GM12878 (cell line): ENCODE measurements at regions not wholly inside any gene's neighbourhood (a gene's known extent, or its start where the extent isn't known, plus 50 kb on each side); places are given as distances from the start of the nearest gene placed in this dataset.

Experiments
- ATAC-seq: fragments of 200-7000 bp; cut with Tn5 transposase; 3 replicates; pipeline ENCODE4 v1.9.1; 2020; ENCODE audit warnings: mild to moderate bottlenecking, moderate library complexity
- BruUV-seq: library from RNA; stranded (reverse); fragments of 400-500 nt; replicated peaks from 2 replicates; lab custom pipeline; 2021; lab: Mats Ljungman, UMichigan
- CTCF ChIA-PET: fragments of 300-600 bp; sonication (Branson Sonifier 250); formaldehyde crosslinking; extraction: SDS; loops from one replicate; lab custom pipeline; 2021; ENCODE audit warnings: inconsistent platforms; lab: Yijun Ruan, JAX
- POLR2A ChIA-PET: fragments of 350-600 bp; formaldehyde crosslinking; extraction: SDS; loops from one replicate; lab custom pipeline; 2021; ENCODE audit warnings: inconsistent platforms; lab: Charles Lee
- RAD21 ChIA-PET: fragments of 300-600 bp; sonication (Branson Sonifier 250); formaldehyde crosslinking; loops from one replicate; lab custom pipeline; 2023; ENCODE audit warnings: antibody characterized with exemption; ENCODE audit not compliant: unreplicated experiment; lab: Charles Lee
- SMC1A ChIA-PET: fragments of 300-600 bp; sonication (Branson Sonifier 250); formaldehyde crosslinking; loops from one replicate; lab custom pipeline; 2023; ENCODE audit not compliant: unreplicated experiment, uncharacterized antibody; lab: Charles Lee
- DNase-seq: peaks from one replicate; pipeline ENCODE4 v3.0.0-alpha.2; 2011; ENCODE audit warnings: low read depth, low spot score
- FAIRE-seq: peaks from 3 replicates; lab custom pipeline; 2011; peaks lifted over from hg19 to GRCh38; lab: Jason Lieb, UNC
- H2AFZ ChIP-seq: 2 replicates; pipeline ENCODE4 v1.6.0; 2011; ENCODE audit warnings: low read depth, low read length, control low read depth; ENCODE audit not compliant: control insufficient read depth
- H3K27ac ChIP-seq: 2 replicates; pipeline ENCODE4 v1.5.1; 2011; ENCODE audit warnings: control low read depth; ENCODE audit not compliant: control insufficient read depth, insufficient read depth
- H3K27me3 ChIP-seq, 2 experiments: replicated peaks in 1 of 2; 2 replicates each; pipeline versions ENCODE4 v1.6.0 to v1.6.1; 2011; ENCODE audit warnings: low read length in 1 of 2; ENCODE audit not compliant: control insufficient read depth in 2 of 2, insufficient read depth in 2 of 2
- H3K36me3 ChIP-seq, 2 experiments: 2 replicates each; pipeline ENCODE4 v1.5.1; 2011; ENCODE audit warnings: low read length in 1 of 2; ENCODE audit not compliant: control insufficient read depth in 2 of 2, insufficient read depth in 2 of 2
- H3K4me1 ChIP-seq: 2 replicates; pipeline ENCODE4 v1.6.1; 2011; ENCODE audit warnings: mild to moderate bottlenecking, low read length, moderate library complexity, mixed read lengths; ENCODE audit not compliant: control insufficient read depth, insufficient read depth
- H3K4me2 ChIP-seq: 2 replicates; pipeline ENCODE4 v1.6.0; 2011; ENCODE audit warnings: control low read depth; ENCODE audit not compliant: control insufficient read depth, insufficient read depth
- H3K4me3 ChIP-seq: fragments of 200-600 bp; sonication (generic); 2 replicates; pipeline ENCODE4 v1.5.1; 2016
- H3K79me2 ChIP-seq: 2 replicates; pipeline ENCODE4 v1.6.0; 2011; ENCODE audit warnings: low read length; ENCODE audit not compliant: control insufficient read depth, insufficient read depth
- H3K9ac ChIP-seq: 2 replicates; pipeline ENCODE4 v1.8.0; 2011; ENCODE audit warnings: low read length, control low read depth, mixed read lengths; ENCODE audit not compliant: control insufficient read depth, insufficient read depth
- H3K9me3 ChIP-seq: replicated peaks from 3 replicates; pipeline ENCODE4 v1.5.1; 2011; ENCODE audit warnings: mild to moderate bottlenecking, low read length; ENCODE audit not compliant: control insufficient read depth, insufficient read depth
- H4K20me1 ChIP-seq: 2 replicates; pipeline ENCODE4 v1.6.0; 2011; ENCODE audit not compliant: control insufficient read depth, insufficient read depth
- CBFB ChIP-seq: IDR thresholded peaks from 2 replicates; pipeline ENCODE4 v1.6.1; 2016; ENCODE audit warnings: antibody characterized with exemption, low read depth
- DPF2 ChIP-seq: fragments of 450-650 bp; IDR thresholded peaks from 2 replicates; pipeline ENCODE4 v1.6.1; 2017; ENCODE audit warnings: mild to moderate bottlenecking
- IKZF1 ChIP-seq: fragments of 450-650 bp; conservative IDR thresholded peaks from 2 replicates; pipeline ENCODE4 v1.6.1; 2017; ENCODE audit warnings: antibody characterized with exemption, mild to moderate bottlenecking
- IKZF2 ChIP-seq, 2 experiments: fragments of 450-650 bp; IDR thresholded peaks; 2 replicates each; pipeline ENCODE4 v1.6.1; 2017; ENCODE audit warnings: mild to moderate bottlenecking in 2 of 2, moderate library complexity in 2 of 2
- IRF4 ChIP-seq: IDR thresholded peaks from 2 replicates; pipeline ENCODE4 v1.6.1; 2011; ENCODE audit warnings: low read depth, low read length
- LARP7 ChIP-seq: fragments of 450-650 bp; IDR thresholded peaks from 2 replicates; pipeline ENCODE4 v1.6.1; 2017; ENCODE audit warnings: mild to moderate bottlenecking
- MEF2A ChIP-seq: IDR thresholded peaks from 2 replicates; pipeline ENCODE4 v1.6.1; 2011; ENCODE audit warnings: low read depth, mild to moderate bottlenecking, low read length, moderate library complexity; ENCODE audit not compliant: insufficient read depth
- MEF2B ChIP-seq: fragments of 450-650 bp; IDR thresholded peaks from 2 replicates; pipeline ENCODE4 v1.6.1; 2018; ENCODE audit warnings: mild to moderate bottlenecking, moderate library complexity; ENCODE audit not compliant: partially characterized antibody, poor library complexity, severe bottlenecking
- MTA2 ChIP-seq: fragments of 450-650 bp; IDR thresholded peaks from 2 replicates; pipeline ENCODE4 v1.6.1; 2016; ENCODE audit warnings: low read depth, mild to moderate bottlenecking, moderate library complexity
- MTA3 ChIP-seq: IDR thresholded peaks from 2 replicates; pipeline ENCODE4 v1.6.1; 2012; ENCODE audit warnings: low read length, inconsistent platforms, borderline replicate concordance
- NRF1 ChIP-seq: conservative IDR thresholded peaks from 2 replicates; pipeline ENCODE4 v1.6.1; 2011; ENCODE audit warnings: mild to moderate bottlenecking, low read depth, low read length, improper control_type of control experiment
- SIN3A ChIP-seq: IDR thresholded peaks from 2 replicates; pipeline ENCODE4 v1.6.1; 2012; ENCODE audit warnings: low read depth, low read length, improper control_type of control experiment
- SREBF1 ChIP-seq: IDR thresholded peaks from 2 replicates; pipeline ENCODE4 v1.6.1; 2012; ENCODE audit warnings: mild to moderate bottlenecking, low read length
- STAT3 ChIP-seq: IDR thresholded peaks from 2 replicates; pipeline ENCODE4 v1.6.1; 2011; ENCODE audit warnings: low read depth, low read length, improper control_type of control experiment
- TARDBP ChIP-seq: IDR thresholded peaks from 2 replicates; pipeline ENCODE4 v1.6.1; 2016; ENCODE audit warnings: borderline replicate concordance
- ZNF622 ChIP-seq: fragments of 450-650 bp; IDR thresholded peaks from 2 replicates; pipeline ENCODE4 v1.6.1; 2017; ENCODE audit warnings: mild to moderate bottlenecking, inconsistent platforms
- WGBS: methylation state at CpG from one replicate; pipeline ENCODE4 v1.1.6; 2016; ENCODE audit warnings: low lambda C conversion rate; ENCODE audit not compliant: insufficient replicate concordance, insufficient coverage; ENCODE audit errors: missing lambda C conversion rate; 5-methylcytosine and 5-hydroxymethylcytosine counted together
- in situ Hi-C: fragments of 300-500 bp; cut with MboI; formaldehyde crosslinking; loops from 9 replicates; pipeline ENCODE4 v1.14.3; 2018; ENCODE audit warnings: mixed read lengths
- intact Hi-C: fragments of 100-400 bp; cut with micrococcal nuclease; formaldehyde crosslinking; loops from one replicate; pipeline ENCODE4 v1.14.2; 2022; ENCODE audit not compliant: unreplicated experiment
- TF ChIP-seq, protein P1 (sequence below): fragments of 450-650 bp; IDR thresholded peaks from 2 replicates; pipeline ENCODE4 v1.6.1; 2018; ENCODE audit warnings: borderline replicate concordance, mild to moderate bottlenecking; ENCODE audit not compliant: partially characterized antibody
- TF ChIP-seq, protein P2 (sequence below): fragments of 450-650 bp; formaldehyde crosslinking; IDR thresholded peaks from 2 replicates; pipeline ENCODE4 v1.5.0; 2022; ENCODE audit warnings: mild to moderate bottlenecking, missing genetic modification characterization

DNA sequence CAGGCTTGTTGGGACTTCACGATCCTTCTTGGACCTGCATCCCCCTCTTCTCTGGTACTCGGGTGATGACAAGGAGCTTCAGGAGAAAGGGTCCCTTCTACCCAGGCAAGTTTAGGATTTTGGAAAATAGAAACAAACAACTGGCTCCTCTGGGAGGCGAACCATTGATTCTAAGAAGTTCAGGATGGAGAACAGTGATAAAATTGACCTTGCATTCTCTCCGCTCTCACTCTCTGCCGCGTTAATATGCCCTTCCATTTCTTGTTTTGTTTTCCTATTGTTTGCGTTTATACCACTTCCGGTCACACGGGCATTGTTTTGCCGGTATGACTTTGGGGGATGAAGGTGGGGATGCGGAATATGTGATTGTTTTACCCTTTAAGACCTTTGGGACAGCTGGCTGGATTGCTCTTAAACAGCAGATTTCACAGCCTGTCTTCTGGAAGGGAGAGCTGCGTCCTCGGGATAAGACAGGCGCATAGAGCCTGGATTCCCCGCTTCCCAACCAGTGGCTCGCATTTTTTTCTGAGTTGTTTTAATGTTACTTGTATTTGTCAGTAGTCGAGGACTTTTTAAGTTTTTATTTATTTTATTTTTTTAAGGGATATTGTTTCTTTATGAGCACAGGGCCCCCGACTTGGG is 144.3 kb upstream of the ZNF184 start:
- Histone ChIP-seq H3K27me3 (no peaks in the 10 kb centered on the region), H2AFZ (peak overlapping the region; percentile 59), H3K9ac (peak overlapping the region; percentile 60; the same call in 1 of the 2 replicates), H3K4me1 (no peaks in the 10 kb centered on the region), H3K27ac (no peak overlapping the region), H3K9me3 (no peaks in the 10 kb centered on the region), H3K4me3 (peak overlapping the region; percentile 70), H4K20me1 (no peaks in the 10 kb centered on the region), H3K36me3 (no peaks in the 10 kb centered on the region), H3K79me2 (no peaks in the 10 kb centered on the region), H3K4me2 (peak overlapping the region; percentile 89)
- POLR2A ChIA-PET: no interaction called here
- no TSS peak for BruUV-seq
- peak; percentile 69 for ATAC-seq
- SMC1A ChIA-PET: interaction anchor here (1.0 to 2.1 kb wide), 4 partner anchors 8 to 135 kb away, joined by 3 to 8 read pairs (median 4); no protein-coding TSS in a partner anchor
- RAD21 ChIA-PET: no interaction called here
- DNase-seq: no peak
- FAIRE-seq: no peak
- intact Hi-C loops: no loop called here
- 9% methylated on average over 18 of the region's 18 CpGs for WGBS
- in situ Hi-C loops: no loop called here
- TF ChIP-seq NRF1 (no peak), CBFB (no peak), MTA2 (no peak), MEF2B (no peak), DPF2 (no peak), IKZF1 (0 out of 2 replicates have a peak, but pooled peaks have one; percentile 23), IKZF2 (IDR thresholded peaks at IDR 0.05) (peak; percentile 11 to 33; a peak in 1 of 4 replicates), IRF4 (no peak), SREBF1 (no peak), SIN3A (no peak), ZNF622 (no peak), LARP7 (no peak), MEF2A (no peak), MTA3 (no peak), STAT3 (no peak), TARDBP (no peak)
- TF ChIP-seq, protein P1, sequence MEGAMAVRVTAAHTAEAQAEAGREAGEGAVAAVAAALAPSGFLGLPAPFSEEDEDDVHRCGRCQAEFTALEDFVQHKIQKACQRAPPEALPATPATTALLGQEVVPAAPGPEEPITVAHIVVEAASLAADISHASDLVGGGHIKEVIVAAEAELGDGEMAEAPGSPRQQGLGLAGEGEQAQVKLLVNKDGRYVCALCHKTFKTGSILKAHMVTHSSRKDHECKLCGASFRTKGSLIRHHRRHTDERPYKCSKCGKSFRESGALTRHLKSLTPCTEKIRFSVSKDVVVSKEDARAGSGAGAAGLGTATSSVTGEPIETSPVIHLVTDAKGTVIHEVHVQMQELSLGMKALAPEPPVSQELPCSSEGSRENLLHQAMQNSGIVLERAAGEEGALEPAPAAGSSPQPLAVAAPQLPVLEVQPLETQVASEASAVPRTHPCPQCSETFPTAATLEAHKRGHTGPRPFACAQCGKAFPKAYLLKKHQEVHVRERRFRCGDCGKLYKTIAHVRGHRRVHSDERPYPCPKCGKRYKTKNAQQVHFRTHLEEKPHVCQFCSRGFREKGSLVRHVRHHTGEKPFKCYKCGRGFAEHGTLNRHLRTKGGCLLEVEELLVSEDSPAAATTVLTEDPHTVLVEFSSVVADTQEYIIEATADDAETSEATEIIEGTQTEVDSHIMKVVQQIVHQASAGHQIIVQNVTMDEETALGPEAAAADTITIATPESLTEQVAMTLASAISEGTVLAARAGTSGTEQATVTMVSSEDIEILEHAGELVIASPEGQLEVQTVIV: no peak
- TF ChIP-seq, protein P2, sequence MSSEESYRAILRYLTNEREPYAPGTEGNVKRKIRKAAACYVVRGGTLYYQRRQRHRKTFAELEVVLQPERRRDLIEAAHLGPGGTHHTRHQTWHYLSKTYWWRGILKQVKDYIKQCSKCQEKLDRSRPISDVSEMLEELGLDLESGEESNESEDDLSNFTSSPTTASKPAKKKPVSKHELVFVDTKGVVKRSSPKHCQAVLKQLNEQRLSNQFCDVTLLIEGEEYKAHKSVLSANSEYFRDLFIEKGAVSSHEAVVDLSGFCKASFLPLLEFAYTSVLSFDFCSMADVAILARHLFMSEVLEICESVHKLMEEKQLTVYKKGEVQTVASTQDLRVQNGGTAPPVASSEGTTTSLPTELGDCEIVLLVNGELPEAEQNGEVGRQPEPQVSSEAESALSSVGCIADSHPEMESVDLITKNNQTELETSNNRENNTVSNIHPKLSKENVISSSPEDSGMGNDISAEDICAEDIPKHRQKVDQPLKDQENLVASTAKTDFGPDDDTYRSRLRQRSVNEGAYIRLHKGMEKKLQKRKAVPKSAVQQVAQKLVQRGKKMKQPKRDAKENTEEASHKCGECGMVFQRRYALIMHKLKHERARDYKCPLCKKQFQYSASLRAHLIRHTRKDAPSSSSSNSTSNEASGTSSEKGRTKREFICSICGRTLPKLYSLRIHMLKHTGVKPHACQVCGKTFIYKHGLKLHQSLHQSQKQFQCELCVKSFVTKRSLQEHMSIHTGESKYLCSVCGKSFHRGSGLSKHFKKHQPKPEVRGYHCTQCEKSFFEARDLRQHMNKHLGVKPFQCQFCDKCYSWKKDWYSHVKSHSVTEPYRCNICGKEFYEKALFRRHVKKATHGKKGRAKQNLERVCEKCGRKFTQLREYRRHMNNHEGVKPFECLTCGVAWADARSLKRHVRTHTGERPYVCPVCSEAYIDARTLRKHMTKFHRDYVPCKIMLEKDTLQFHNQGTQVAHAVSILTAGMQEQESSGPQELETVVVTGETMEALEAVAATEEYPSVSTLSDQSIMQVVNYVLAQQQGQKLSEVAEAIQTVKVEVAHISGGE: no peak
- CTCF ChIA-PET: interaction anchor here (0.8 to 3.5 kb wide), 6 partner anchors 8 to 305 kb away, joined by 3 to 16 read pairs (median 4); no protein-coding TSS in a partner anchor
